ENCODE measurements at regions not wholly inside any gene's neighbourhood (a gene's known extent, or its start where the extent isn't known, plus 50 kb on each side); places are given as distances from the start of the nearest gene placed in this dataset.

DNA sequence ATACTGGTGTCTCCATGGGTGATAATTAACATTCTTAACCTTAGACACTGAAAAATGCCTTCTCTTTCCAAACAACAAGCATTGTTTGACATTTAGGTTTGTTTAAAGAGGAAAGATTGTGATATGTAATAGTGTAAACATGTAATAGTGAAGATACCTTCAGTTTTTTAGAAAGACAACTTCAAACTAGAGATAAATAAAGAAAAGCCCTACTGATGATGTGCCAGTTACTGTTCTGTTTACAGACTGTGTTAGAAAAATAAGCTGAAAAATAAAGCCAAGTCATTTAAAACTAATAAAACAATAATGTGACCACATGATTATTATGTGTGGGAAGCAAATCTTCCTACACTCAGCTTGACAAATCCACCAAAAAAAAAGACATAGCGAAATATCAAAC is 2035.3 kb upstream of the TENM3 start:
- DNase-seq (ENCODE audit: low spot score), result no peak
- intact Hi-C loops (cut with DNase I), result no loop called here

DNA sequence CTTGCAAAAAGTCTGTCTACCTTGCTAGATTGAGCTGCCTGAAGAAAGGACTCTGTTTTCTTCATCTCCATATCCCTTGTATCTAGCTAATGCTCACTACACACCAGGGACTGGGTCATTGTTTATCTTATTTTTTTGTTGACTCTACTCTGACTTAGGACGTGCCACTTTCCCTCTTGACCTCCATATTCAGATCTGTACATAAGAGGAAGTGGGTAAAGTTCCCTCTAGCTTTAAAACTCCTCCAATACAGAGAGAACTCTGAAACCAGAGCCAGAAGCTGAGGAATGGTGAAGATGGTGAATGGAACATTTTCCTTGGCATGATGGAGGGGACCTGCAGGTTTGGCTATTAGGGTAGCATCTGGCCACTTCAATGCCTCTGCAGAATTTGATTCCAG is 2026.1 kb upstream of the TENM3 start:
- DNase-seq (ENCODE audit: low spot score), result no peak
- intact Hi-C loops (cut with DNase I), result no loop called here

DNA sequence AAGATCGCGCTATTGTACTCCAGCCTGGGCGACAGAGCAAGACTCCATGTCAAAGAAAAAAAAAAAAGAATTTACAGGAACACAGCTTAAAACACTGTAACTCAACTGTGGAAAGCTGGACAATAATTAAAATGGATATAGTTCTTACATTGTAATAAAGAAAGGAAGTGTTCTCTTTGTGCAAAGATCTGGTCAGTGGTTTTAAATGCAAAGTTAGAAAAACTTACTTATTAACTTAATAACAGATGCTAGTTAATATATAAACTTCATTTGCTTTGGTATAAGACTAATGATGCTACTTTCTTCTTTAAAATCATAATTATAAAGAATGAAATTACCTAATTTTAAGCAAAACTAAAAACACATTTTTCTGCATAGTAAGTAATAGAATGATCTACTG is 2024.1 kb upstream of the TENM3 start:
- DNase-seq (ENCODE audit: low spot score), result no peak
- intact Hi-C loops (cut with DNase I), result no loop called here

DNA sequence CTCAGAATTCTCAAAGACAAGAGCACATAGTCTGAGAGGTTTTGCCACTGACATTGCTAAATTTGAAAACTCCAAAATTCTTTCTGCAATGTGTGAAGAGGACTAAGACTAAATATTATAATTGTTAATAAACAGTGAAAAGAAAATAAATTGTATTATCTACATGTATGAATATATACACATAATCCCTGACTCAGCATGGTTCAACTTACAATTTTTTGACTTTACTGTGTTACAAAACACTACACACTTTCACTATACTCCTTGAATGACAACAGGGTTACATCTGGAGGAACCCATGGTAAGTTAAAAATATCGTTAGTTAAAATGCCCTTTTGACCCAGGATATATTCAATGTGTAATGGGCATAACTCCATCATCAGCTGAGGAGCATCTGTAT is 2017.2 kb upstream of the TENM3 start:
- no peak for DNase-seq (ENCODE audit: low spot score)
- intact Hi-C loops (cut with DNase I), result no loop called here

DNA sequence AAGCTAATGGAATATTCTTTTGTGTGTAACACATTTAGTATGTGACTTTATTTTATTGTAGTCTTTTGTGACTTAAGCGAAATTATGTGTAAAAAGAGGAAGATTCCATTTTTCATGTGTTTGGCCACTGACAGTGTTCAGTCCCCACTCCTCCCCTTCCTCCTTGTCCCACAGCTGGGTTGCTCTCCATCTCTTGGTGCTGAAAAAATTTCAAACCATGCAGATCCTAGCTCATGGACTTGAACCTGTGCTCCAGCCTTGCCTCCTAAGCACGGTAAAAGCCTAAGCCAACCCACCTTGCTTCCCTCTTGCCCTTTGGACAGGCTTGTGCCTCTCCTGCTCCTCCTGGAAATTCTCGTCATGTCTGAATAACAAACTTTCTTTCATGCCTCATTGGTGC is 2008.5 kb upstream of the TENM3 start:
- no peak for DNase-seq (ENCODE audit: low spot score)
- intact Hi-C loops (cut with DNase I), result no loop called here

DNA sequence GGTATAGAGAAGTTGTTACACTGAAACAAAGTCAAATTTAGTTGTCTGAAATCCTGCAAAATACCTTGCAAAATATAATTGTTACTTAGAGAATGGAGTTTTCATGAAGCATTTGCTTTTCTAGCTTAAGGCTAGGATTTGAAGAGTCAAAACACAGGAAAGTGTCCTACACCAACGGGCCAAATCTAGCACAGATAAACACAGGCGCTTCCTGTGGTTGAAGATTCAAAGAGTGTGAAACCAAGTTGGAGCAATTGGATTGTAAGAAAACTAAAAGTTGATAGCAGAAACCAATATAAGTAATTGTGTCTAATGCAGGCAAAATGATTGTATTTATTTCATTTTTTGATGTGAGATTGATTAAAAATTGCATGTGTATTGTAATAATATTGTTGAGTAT is 2002.5 kb upstream of the TENM3 start:
- intact Hi-C loops (cut with DNase I), result no loop called here
- DNase-seq (ENCODE audit: low spot score), result no peak

DNA sequence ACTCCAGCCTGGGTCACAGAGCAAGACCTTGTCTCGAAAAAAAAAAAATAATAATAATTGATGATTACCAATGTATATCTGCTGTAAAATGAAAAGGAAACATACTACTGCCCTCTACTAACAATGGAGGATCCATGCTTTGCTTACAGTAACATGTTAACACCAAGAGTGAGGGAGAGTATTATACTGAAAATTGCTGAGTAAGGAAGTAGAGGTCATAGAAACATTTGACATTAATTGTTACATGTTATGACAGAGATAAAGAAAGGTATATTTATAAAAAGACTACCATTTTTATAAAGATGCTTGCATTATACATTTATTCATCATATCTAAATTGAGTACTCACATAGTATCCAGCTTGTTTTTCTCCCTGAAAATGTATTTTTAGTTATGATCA is 1989.8 kb upstream of the TENM3 start:
- intact Hi-C loops (cut with DNase I), result no loop called here

DNA sequence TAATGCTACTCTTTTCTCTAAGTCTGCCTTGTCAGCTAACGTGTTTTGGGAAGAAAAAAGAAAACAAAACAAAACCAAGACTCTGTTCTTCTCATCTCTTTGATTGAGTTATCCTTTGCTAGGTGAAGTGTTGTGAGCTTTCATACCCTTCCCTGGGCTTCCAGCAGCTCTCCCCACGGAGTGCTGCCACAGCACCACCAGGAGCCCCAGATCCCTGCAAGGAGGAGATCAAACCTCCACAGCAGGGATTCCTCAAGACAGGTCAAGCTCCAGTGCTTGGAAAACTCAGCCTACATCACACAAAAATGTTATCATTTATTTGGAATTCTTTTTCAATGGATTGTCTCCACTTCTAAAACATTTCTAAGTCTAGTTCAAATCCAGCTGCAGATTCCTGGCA is 1981.9 kb upstream of the TENM3 start:
- no peak for DNase-seq (ENCODE audit: low spot score)
- intact Hi-C loops (cut with DNase I), result no loop called here

More for the DNA sequence above, 1989.8 kb upstream of the TENM3 start:
- no peak for DNase-seq (ENCODE audit: low spot score)

DNA sequence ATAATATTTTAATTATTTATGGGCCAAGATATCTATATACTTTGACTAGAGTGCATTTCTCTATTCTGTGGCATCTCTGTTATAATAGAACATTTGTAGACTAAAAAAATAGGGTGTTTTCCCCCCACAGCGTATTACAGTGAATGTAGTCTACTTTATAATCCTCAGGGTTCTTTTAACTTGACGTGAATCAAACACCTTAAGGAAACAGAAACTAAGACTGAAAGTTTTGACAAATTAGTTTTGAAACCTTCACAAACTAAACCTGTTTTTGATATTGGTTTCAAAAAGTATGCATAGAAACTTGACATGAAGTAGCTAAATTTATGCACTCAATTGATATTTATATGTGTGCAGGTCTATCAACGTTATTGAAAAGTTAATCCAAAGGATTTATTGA is 1963.1 kb upstream of the TENM3 start:
- intact Hi-C loops (cut with DNase I), result no loop called here
- no peak for DNase-seq (ENCODE audit: low spot score)

DNA sequence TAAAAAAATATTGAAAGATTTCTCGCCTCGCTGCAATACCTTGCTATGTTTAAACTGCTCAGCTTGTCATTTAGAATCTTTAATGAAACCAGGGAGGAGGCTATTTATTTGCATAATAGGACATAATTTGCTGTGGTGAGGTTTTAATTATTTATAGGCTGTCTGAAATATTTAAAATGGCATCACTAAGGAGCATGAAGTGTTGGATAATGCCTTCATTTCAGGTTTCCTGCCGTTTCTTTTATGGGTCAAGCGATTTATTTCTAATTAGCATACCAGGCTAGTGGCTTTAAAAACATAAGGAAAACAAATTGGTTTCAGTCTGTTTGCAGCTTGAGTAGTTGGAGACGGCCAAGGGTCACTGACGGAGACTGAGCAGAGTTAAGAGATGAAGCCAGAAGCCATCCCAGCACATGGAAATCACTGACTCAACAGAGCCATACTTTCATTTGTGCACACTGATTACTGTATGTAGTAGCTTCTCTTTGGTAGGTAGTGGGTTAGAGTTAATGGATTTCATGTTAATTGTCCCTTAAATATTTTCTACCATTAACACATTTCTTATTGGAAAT is 1962.4 kb upstream of the TENM3 start:
- no peak for DNase-seq (ENCODE audit: low spot score)
- intact Hi-C loops (cut with DNase I), result no loop called here

DNA sequence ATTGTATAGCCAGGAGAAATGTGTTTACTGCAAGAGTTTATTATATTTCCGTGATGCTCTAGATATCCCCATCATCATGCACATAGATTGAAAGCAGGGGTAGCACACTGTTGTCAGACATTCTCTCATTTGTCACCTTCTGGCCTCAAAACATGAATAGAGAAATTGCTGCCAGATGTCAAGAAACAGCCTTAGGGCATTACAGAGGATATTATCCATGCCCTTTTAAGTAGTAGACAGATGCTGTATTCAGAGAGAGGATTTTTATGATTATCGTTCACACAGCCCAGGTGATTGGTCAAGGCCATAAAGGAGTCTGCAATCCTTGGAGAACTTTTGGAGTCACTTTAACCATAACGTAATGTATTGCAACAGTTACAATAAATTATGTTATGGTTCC is 1961.5 kb upstream of the TENM3 start:
- no peak for DNase-seq (ENCODE audit: low spot score)
- intact Hi-C loops (cut with DNase I), result no loop called here

DNA sequence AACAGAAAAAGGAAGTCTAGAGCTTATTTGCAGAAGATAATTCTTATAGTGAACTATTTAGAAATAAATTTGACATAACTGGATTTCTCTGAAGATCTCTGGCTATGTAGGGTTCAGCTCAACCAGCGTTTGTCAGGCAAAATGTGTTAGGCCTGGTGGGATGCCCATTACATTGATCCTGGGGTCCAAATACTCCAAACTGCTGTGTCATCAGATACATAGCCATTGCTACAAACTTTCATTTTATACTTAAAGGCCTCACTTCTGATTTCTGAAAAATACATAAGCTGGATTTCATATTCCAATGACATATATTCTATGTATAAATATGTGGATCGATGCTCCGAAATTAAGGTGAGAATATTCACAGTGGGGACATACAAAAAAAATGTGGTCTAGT is 1958.9 kb upstream of the TENM3 start:
- no peak for DNase-seq (ENCODE audit: low spot score)
- intact Hi-C loops (cut with DNase I), result no loop called here

DNA sequence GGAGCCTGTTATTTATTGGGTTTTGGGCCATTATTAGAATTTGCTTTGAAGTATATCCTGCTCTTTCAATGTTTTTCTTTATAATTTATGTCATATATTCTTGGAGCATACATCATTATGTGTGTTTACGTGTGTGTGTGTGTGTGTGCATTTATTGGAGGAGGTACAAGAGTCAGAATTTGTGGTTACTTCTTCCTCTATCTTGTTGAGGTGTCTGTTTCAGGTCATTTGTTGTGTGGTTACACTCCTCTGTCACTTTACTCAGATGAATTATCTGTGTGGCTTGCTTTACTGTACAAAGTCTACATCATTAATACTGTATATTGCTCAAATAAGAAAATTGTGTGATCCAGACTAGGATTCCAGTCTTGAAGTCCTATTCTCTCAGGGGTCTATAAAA is 1957.4 kb upstream of the TENM3 start:
- intact Hi-C loops (cut with DNase I), result no loop called here
- DNase-seq (ENCODE audit: low spot score), result no peak

DNA sequence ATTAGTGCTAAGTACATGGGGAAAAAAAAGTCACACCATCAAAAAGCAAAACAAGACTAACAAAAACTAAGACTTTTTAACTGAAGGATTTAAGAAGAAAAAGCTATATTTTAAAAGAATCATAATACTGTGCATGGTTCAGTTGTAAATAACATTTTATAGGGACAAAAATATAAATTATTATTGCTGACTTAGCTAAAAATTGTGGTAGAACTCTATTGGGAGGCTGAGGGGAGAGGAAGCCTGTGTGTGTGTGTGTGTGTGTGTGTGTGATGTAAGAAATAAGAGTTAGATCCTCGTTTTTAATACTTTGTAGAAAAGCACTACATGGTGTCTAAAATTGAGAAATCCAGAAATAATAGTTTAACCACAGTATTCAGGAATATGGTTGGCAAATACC is 1950.9 kb upstream of the TENM3 start:
- no peak for DNase-seq (ENCODE audit: low spot score)
- intact Hi-C loops (cut with DNase I), result no loop called here

DNA sequence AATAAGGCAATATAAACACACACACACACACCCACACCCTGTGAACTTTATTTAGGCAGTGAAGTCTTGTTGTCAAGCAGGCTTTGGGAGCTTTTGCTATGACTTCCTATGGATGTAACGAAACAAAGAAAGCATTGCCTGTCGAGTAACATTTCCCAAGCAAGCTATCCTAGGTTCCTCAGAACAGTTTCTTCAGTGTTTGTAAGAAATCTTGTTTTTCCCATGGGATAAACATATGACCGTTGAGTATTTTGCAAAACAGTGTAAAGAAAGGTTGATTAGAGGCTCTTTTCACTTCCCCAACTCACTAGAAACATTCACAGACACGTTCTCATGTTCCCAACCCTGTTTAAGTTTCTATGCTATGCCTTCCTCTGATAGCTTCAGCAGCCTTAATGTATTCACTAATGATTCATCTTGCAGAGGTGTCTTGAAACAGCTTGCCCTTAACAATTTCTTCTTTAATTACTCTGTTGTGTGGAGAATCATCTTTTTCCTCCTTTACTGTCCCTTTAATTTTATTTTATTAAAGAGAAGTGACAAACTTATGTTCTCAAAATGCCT is 1947.1 kb upstream of the TENM3 start:
- no peak for DNase-seq (ENCODE audit: low spot score)
- intact Hi-C loops (cut with DNase I), result no loop called here

DNA sequence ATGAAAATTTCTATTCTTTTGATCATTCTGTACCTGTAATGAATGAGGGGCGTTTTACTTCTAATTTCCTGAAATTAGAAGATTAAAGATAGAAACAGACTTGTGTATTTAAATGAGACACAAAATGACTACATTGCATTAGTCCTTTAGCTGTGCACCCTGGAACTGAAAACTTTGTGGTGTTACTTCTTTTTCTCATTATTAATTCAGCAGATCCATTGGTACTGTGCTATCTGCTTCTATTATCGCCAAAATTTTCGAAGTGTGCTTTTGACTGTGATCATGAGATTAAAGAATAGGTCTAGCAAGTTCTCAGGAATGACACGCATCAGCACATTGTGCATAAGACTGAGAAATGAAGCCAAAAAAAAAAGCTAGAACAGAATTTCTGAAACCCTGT is 1938.9 kb upstream of the TENM3 start:
- DNase-seq (ENCODE audit: low spot score), result no peak
- intact Hi-C loops (cut with DNase I), result no loop called here

DNA sequence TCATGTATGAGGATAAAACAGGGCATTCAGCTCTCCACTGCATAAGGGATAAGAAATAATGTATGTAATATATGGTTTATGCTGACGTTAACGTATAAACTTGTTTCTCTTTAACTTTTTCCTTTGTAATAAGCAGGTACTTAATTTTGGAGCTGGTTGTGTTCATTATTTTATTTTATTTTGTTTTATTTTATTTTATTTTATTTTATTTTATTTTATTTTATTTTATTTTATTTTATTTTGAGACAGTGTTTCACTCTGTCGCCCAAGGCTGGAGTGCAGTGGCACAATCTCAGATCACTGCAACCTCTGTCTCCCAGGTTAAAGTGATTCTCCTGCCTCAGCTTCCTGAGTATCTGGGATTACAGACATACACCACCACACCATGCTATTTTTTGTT is 1932.6 kb upstream of the TENM3 start:
- DNase-seq (ENCODE audit: low spot score), result no peak
- intact Hi-C loops (cut with DNase I), result no loop called here

DNA sequence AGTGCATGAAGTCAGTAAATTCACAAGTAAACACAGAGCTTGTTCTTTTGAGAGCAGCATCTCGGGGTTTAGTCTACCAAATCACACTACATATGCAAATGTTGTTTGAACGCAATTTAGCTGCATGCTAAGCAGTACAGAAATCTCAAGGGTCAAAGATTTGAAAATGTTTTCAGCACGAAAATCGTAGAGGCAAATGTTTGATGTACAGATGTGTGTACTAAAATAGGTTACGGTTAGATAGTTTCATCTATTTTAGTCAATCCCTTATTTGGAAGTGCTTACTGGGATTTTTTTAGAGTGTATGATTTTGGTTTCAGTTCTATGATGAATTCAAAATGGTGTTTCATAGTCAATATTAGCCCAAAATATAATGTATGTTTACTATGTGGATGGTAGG is 1928.2 kb upstream of the TENM3 start:
- intact Hi-C loops (cut with DNase I), result no loop called here
- no peak for DNase-seq (ENCODE audit: low spot score)

DNA sequence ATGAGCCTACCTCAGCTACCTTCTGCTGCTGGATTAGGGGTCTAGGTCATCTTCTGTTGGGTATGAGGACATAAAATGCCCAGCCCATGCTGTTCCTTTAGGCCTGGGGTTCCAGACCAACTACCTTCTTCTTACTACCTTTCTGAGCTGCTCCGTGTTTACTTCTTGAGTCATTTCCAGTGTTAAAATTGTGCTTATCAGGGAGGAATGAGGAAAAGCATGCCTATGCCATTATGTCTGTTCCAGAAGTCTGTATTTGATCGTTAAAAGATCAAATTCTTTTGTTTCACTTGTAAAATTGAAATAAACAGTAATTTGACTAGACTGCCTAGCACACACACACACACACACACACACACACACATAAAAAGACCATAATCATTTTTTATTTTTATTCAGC is 1912.7 kb upstream of the TENM3 start:
- no peak for DNase-seq (ENCODE audit: low spot score)
- intact Hi-C loops (cut with DNase I), result no loop called here

DNA sequence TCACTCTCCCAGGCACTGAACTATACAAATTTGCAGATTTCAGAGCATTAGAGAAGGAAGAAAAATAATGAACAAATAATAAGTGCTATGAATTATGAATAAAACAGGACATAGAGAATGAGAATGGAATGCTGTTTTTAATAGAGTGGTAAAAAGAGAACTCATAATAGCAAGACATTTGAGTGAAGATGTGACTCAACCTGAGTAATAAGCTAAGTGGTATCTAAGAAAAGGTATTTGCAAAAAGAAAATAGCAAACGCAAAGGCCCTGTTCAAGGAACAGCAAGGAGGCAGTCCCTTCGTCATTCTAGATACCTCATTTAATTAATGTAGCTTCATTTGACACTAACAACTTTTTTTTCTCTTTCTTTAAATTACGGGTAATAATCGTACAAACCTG is 1910.0 kb upstream of the TENM3 start:
- intact Hi-C loops (cut with DNase I), result no loop called here
- no peak for DNase-seq (ENCODE audit: low spot score)

DNA sequence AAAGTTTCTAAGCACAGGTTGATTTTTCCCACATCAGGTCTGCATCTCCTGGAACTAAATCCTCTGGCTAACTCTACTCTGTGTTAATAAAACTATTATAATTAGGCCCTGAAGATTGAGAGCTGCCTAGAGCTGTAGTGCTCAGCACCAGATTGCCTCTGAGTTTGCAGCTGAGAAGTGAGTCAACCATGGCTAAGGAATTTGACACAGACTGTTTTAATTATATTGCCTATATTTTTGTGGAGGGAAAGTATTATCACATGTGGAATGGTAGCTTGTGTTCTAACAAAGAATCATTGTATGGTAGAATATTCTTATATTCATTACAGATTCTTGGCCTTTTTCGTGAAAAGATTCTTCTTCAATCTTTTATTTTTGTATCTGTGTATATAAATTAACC is 1907.6 kb upstream of the TENM3 start:
- DNase-seq (ENCODE audit: low spot score), result no peak
- intact Hi-C loops (cut with DNase I), result no loop called here

DNA sequence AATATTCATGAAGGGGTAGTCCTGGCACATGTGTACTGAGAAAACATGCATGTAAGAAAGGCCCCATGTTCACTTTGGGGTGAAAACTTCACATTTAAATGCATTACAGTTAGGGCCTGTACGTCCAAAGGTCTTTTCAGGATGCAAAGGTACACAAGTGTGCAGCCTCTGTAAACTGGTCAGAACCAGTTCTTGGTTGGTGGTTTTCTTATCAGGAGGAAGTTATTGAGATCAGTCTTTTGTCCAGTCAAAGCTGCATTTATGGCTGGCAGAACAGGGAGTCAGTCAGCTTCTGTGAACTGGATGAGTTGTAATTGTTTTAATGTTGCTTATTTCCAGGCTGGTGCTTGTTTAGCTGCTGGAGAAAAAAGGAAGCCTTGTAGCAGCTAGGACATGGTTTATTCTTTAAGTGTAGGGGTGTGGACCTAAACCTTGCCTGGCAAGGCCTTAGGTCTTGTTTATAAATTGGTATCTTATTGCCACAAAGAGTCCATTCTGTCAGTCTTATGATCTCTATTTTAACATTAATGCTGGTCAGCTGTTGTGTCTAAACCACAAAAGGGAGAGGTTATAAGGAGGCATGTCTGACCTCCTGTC is 1906.6 kb upstream of the TENM3 start:
- DNase-seq (ENCODE audit: low spot score), result no peak
- intact Hi-C loops (cut with DNase I), result no loop called here

Measured in posterior vena cava (tissue), 2 donors.